ENCODE measurements at regions not wholly inside any gene's neighbourhood (a gene's known extent, or its start where the extent isn't known, plus 50 kb on each side); places are given as distances from the start of the nearest gene placed in this dataset.
A peak's percentile ranks its signal among the peaks of the same experiment; 100 is the strongest.

GRCh38 chr17:52298881-52299280, 140.4 kb upstream of the CA10 start:
- Histone ChIP-seq H3K9ac (ENCODE audit: low read depth, low read length) (no peak overlapping the region), H3K4me1 (ENCODE audit: control insufficient read depth, insufficient read depth, low read length) (no peaks in the 10 kb centered on the region), H3K4me2 (ENCODE audit: low read depth, low read length) (no peak overlapping the region), H3K23ac (ENCODE audit: low read depth, low read length) (no peak overlapping the region), H3K4me3 (ENCODE audit: insufficient read depth, low read depth, low read length) (no peak overlapping the region), H3K36me3 (ENCODE audit: control insufficient read depth, insufficient read depth, low read length) (no peaks in the 10 kb centered on the region), H3K27ac (ENCODE audit: insufficient read depth, low read length) (no peak overlapping the region), H4K8ac (ENCODE audit: low read depth in 2 of 2, low read length in 2 of 2) (no peak overlapping the region), H2BK5ac (ENCODE audit: low read depth, low read length, poor library complexity, severe bottlenecking) (no peak overlapping the region), H4K5ac (ENCODE audit: low read depth, low read length) (no peak overlapping the region), H3K79me1 (ENCODE audit: low read depth in 1 of 2, low read length in 2 of 2) (no peaks in the 10 kb centered on the region), H2BK15ac (ENCODE audit: low read depth, low read length) (no peak overlapping the region), H2AFZ (replicated peaks; ENCODE audit: low read length, poor library complexity) (no peak overlapping the region), H3K14ac (replicated peaks; ENCODE audit: low read depth, low read length) (no peak overlapping the region), H3K9me1 (ENCODE audit: insufficient read depth, low read length) (no peaks in the 10 kb centered on the region), H2AK5ac (ENCODE audit: low read depth, low read length) (no peak overlapping the region), H3K9me3 (ENCODE audit: control insufficient read depth, insufficient read depth, low read length) (peaks cover 3% of the 10 kb centered on the region; the same call in 1 of the 2 replicates), H2AK9ac (replicated peaks; ENCODE audit: low read depth, low read length, poor library complexity) (no peak overlapping the region), H2BK20ac (ENCODE audit: low read depth, low read length) (no peak overlapping the region), H3K27me3 (ENCODE audit: control insufficient read depth, insufficient read depth, low read length) (no peaks in the 10 kb centered on the region), H4K91ac (ENCODE audit: insufficient read depth, low read depth, low read length) (no peak overlapping the region), H3K56ac (ENCODE audit: extremely low read depth, insufficient read depth, low read length) (no peak overlapping the region), H4K20me1 (ENCODE audit: insufficient read depth, low read length) (no peaks in the 10 kb centered on the region), H3K18ac (ENCODE audit: low read depth, low read length) (no peak overlapping the region), H3K4ac (ENCODE audit: low read depth, low read length) (no peak overlapping the region), H2BK120ac (ENCODE audit: low read depth, low read length) (no peak overlapping the region)
- intact Hi-C loops (cut with micrococcal nuclease) = no loop called here
- in situ Hi-C loops (cut with MboI; ENCODE audit: low sequenced_read_pairs) = no loop called here
- WGBS, 2 experiments (ENCODE audit: extremely low coverage in 2 of 2, insufficient read length in 1 of 2) = no CpG with 5 or more reads among the region's 3 CpGs
- ChIA-PET CTCF (no interaction called here), POLR2A (ENCODE audit: unreplicated experiment) (no interaction called here)
- BruUV-seq (replicated peaks) = no TSS peak
- TF ChIP-seq, protein P1, sequence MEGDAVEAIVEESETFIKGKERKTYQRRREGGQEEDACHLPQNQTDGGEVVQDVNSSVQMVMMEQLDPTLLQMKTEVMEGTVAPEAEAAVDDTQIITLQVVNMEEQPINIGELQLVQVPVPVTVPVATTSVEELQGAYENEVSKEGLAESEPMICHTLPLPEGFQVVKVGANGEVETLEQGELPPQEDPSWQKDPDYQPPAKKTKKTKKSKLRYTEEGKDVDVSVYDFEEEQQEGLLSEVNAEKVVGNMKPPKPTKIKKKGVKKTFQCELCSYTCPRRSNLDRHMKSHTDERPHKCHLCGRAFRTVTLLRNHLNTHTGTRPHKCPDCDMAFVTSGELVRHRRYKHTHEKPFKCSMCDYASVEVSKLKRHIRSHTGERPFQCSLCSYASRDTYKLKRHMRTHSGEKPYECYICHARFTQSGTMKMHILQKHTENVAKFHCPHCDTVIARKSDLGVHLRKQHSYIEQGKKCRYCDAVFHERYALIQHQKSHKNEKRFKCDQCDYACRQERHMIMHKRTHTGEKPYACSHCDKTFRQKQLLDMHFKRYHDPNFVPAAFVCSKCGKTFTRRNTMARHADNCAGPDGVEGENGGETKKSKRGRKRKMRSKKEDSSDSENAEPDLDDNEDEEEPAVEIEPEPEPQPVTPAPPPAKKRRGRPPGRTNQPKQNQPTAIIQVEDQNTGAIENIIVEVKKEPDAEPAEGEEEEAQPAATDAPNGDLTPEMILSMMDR (conservative IDR thresholded peaks at IDR 0.05; ENCODE audit: low read depth, low read length) = no peak
- TF ChIP-seq CEBPB (IDR thresholded peaks at IDR 0.05; ENCODE audit: low read depth, low read length) = peak; percentile 53; the same call in 1 of the 2 replicates
- no peak for DNase-seq
- no peak for ATAC-seq (ENCODE audit: low read depth)
- dilution Hi-C loops (cut with HindIII; ENCODE audit: low sequenced_read_pairs, unreplicated experiment) = no loop called here

Measured in IMR-90 (cell line).